SK-N-SH (cell line): ENCODE measurements at regions not wholly inside any gene's neighbourhood (a gene's known extent, or its start where the extent isn't known, plus 50 kb on each side); places are given as distances from the start of the nearest gene placed in this dataset.

ENCODE experiments used
- CTCF ChIA-PET: fragments of 300-600, 350-600 bp; formaldehyde crosslinking; extraction: SDS; loops from one replicate; lab custom pipeline; 2021; lab: Yijun Ruan, JAX
- POLR2A ChIA-PET: fragments of 350-600 bp; sonication (Branson Sonifier 250); formaldehyde crosslinking; extraction: SDS; loops from one replicate; lab custom pipeline; 2020; ENCODE audit warnings: antibody characterized with exemption, inconsistent platforms; lab: Yijun Ruan, JAX
- DNase-seq: peaks from one replicate; pipeline ENCODE4 v3.0.0; 2012
- H2AFZ ChIP-seq: fragments of 200-600 bp; sonication (generic); 2 replicates; pipeline ENCODE4 v1.8.1; 2016; ENCODE audit warnings: antibody characterized with exemption, mild to moderate bottlenecking, low read depth
- H3F3A ChIP-seq: fragments of 200-600 bp; sonication (generic); replicated peaks from 2 replicates; pipeline ENCODE3; 2016; ENCODE audit warnings: antibody characterized with exemption, mild to moderate bottlenecking; ENCODE audit not compliant: insufficient read depth
- H3K27ac ChIP-seq, 2 experiments: fragments of 200-500 bp in 1 of 2; fragments of 200-600 bp in 1 of 2; sonication (Bioruptor generic) in 1 of 2; sonication (generic), shearing (Covaris generic) in 1 of 2; 2 replicates each; pipeline versions ENCODE4 v1.5.1 to v1.6.1; 2014 to 2016; ENCODE audit warnings: low read depth in 2 of 2, inconsistent platforms in 1 of 2, low read length in 1 of 2, mild to moderate bottlenecking in 1 of 2, mixed read lengths in 1 of 2
- H3K27me3 ChIP-seq: fragments of 200-600 bp; sonication (generic), shearing (Covaris generic); 2 replicates; pipeline ENCODE4 v1.6.1; 2016; ENCODE audit warnings: mixed run types; ENCODE audit not compliant: insufficient read depth
- H3K36me3 ChIP-seq, 2 experiments: fragments of 200-500 bp in 1 of 2; fragments of 200-600 bp in 1 of 2; sonication (Bioruptor generic) in 1 of 2; sonication (generic) in 1 of 2; replicated peaks in 1 of 2; 2 replicates each; pipeline versions ENCODE3 to v1.5.1; 2014 to 2016; ENCODE audit warnings: low read length in 1 of 2, mild to moderate bottlenecking in 1 of 2; ENCODE audit not compliant: insufficient read depth in 2 of 2, control insufficient read depth in 1 of 2
- H3K4me1 ChIP-seq, 2 experiments: fragments of 200-500 bp in 1 of 2; fragments of 200-600 bp in 1 of 2; sonication (Bioruptor generic) in 1 of 2; sonication (generic), shearing (Covaris generic) in 1 of 2; 2 replicates each; pipeline versions ENCODE4 v1.5.1 to v1.6.1; 2014 to 2016; ENCODE audit warnings: low read depth in 1 of 2, low read length in 1 of 2, mixed run types in 1 of 2; ENCODE audit not compliant: insufficient read depth in 2 of 2, control insufficient read depth in 1 of 2
- H3K4me2 ChIP-seq: fragments of 200-600 bp; sonication (generic), shearing (Covaris generic); 2 replicates; pipeline ENCODE4 v1.6.1; 2017; ENCODE audit warnings: mixed run types
- H3K4me3 ChIP-seq, 2 experiments: fragments of 200-500 bp in 1 of 2; fragments of 200-600 bp in 1 of 2; sonication (Bioruptor generic) in 1 of 2; sonication (generic), shearing (Covaris generic) in 1 of 2; 2 replicates each; pipeline versions ENCODE4 v1.5.1 to v1.8.1; 2014 to 2016; ENCODE audit warnings: low read depth in 2 of 2, inconsistent platforms in 1 of 2, low read length in 1 of 2, mild to moderate bottlenecking in 1 of 2, mixed read lengths in 1 of 2, moderate library complexity in 1 of 2
- H3K79me2 ChIP-seq: fragments of 200-600 bp; sonication (generic); 2 replicates; pipeline ENCODE4 v1.8.1; 2017; ENCODE audit warnings: mild to moderate bottlenecking; ENCODE audit not compliant: insufficient read depth
- H3K9ac ChIP-seq: fragments of 200-600 bp; sonication (generic); 2 replicates; pipeline ENCODE4 v1.6.1; 2017; ENCODE audit warnings: mixed run types
- H3K9me2 ChIP-seq: fragments of 200-600 bp; sonication (generic); 2 replicates; pipeline ENCODE4 v1.6.1; 2017; ENCODE audit warnings: mixed run types
- H3K9me3 ChIP-seq: fragments of 200-600 bp; sonication (generic); 2 replicates; pipeline ENCODE4 v1.6.1; 2017; ENCODE audit warnings: mixed run types, mild to moderate bottlenecking, moderate library complexity
- H4K20me1 ChIP-seq: fragments of 200-600 bp; sonication (generic); 2 replicates; pipeline ENCODE4 v1.6.1; 2017; ENCODE audit warnings: mild to moderate bottlenecking, mixed run types; ENCODE audit not compliant: insufficient read depth
- ELF1 ChIP-seq: IDR thresholded peaks from 2 replicates; pipeline ENCODE4 v1.4.0; 2012
- EP300 ChIP-seq, 2 experiments: IDR thresholded peaks; 2 replicates each; pipeline versions ENCODE4 v1.4.0 to v1.6.1; 2012; ENCODE audit warnings: borderline replicate concordance in 1 of 2, low read depth in 1 of 2, low read length in 1 of 2
- EZH2phosphoT487 ChIP-seq: fragments of 200-600 bp; sonication (generic); IDR thresholded peaks from 2 replicates; pipeline ENCODE4 v1.6.1; 2017; ENCODE audit warnings: low read depth, mixed run types, mild to moderate bottlenecking, antibody characterized with exemption, moderate library complexity, borderline replicate concordance
- MAX ChIP-seq: IDR thresholded peaks from 2 replicates; pipeline ENCODE4 v1.4.0; 2012; ENCODE audit warnings: low read depth
- MXI1 ChIP-seq: IDR thresholded peaks from 2 replicates; pipeline ENCODE4 v1.6.1; 2012; ENCODE audit warnings: mild to moderate bottlenecking, low read depth, low read length, improper control_type of control experiment
- NRF1 ChIP-seq: IDR thresholded peaks from 2 replicates; pipeline ENCODE4 v1.6.1; 2012; ENCODE audit warnings: low read depth, mild to moderate bottlenecking, low read length
- REST ChIP-seq: IDR thresholded peaks from 2 replicates; pipeline ENCODE4 v1.6.1; 2012; ENCODE audit warnings: mild to moderate bottlenecking, low read depth, low read length, moderate library complexity
- SIN3A ChIP-seq: IDR thresholded peaks from 2 replicates; pipeline ENCODE4 v1.6.1; 2012; ENCODE audit warnings: low read depth, mild to moderate bottlenecking, low read length, moderate library complexity, borderline replicate concordance
- SMC3 ChIP-seq: IDR thresholded peaks from 2 replicates; pipeline ENCODE4 v1.6.1; 2012; ENCODE audit warnings: low read depth, low read length, improper control_type of control experiment
- TAF1 ChIP-seq: IDR thresholded peaks from 2 replicates; pipeline ENCODE4 v1.6.1; 2012; ENCODE audit warnings: low read depth, mild to moderate bottlenecking, low read length, moderate library complexity, borderline replicate concordance
- USF1 ChIP-seq: IDR thresholded peaks from 2 replicates; pipeline ENCODE4 v1.4.0; 2012; ENCODE audit warnings: low read depth, borderline replicate concordance
- YY1 ChIP-seq: IDR thresholded peaks from 2 replicates; pipeline ENCODE4 v1.4.0; 2012; ENCODE audit warnings: low read depth, mild to moderate bottlenecking
- ZBTB33 ChIP-seq: IDR thresholded peaks from 2 replicates; pipeline ENCODE4 v1.4.0; 2012; ENCODE audit warnings: low read depth, borderline replicate concordance
- WGBS: methylation state at CpG from one replicate; pipeline ENCODE4 v1.1.6; 2017; ENCODE audit warnings: low lambda C conversion rate; 5-methylcytosine and 5-hydroxymethylcytosine counted together

GRCh38 chr2:220876080-220876824, 695.9 kb downstream of the EPHA4 start:
- H3K27me3 ChIP-seq: no peaks in the 10 kb centered on the region
- POLR2A ChIA-PET: no interaction called here
- no peak overlapping the region for H3K4me2 ChIP-seq
- no peaks in the 10 kb centered on the region for H3K4me1 ChIP-seq
- no peak overlapping the region for H2AFZ ChIP-seq
- H3K9me2 ChIP-seq: no peaks in the 10 kb centered on the region
- H3K79me2 ChIP-seq: no peaks in the 10 kb centered on the region
- no peak overlapping the region for H3K9ac ChIP-seq
- CTCF ChIA-PET: interaction anchor here (0.9 kb wide), 1 partner anchor 13 kb away, joined by 3 read pairs; no protein-coding TSS in a partner anchor
- no peak overlapping the region for H3K4me3 ChIP-seq
- H3K9me3 ChIP-seq: no peaks in the 10 kb centered on the region
- no peaks in the 10 kb centered on the region for H3K36me3 ChIP-seq
- no peak overlapping the region for H3K27ac ChIP-seq
- no peak for DNase-seq
- H4K20me1 ChIP-seq: no peaks in the 10 kb centered on the region
- H3F3A ChIP-seq: peaks cover 4% of the 10 kb centered on the region
- TF ChIP-seq SMC3 (no peak), MXI1 (no peak), YY1 (no peak), EP300 (IDR thresholded peaks at IDR 0.05; ENCODE audit: borderline replicate concordance in 1 of 2, low read depth in 1 of 2, low read length in 1 of 2) (no peak)
- TF ChIP-seq, all 33 proteins: peak for 0
- 1% methylated on average over 3 of the region's 3 CpGs for WGBS

- H3K27me3 ChIP-seq: no peaks in the 10 kb centered on the region
- H4K20me1 ChIP-seq: no peaks in the 10 kb centered on the region
- H3K4me2 ChIP-seq: no peak overlapping the region
- no peak overlapping the region for H3K4me3 ChIP-seq
- 28% methylated on average over 2 of the region's 2 CpGs for WGBS
- H3K9ac ChIP-seq: no peak overlapping the region
- H2AFZ ChIP-seq: no peak overlapping the region
- H3K9me3 ChIP-seq: no peaks in the 10 kb centered on the region
- H3K4me1 ChIP-seq: no peaks in the 10 kb centered on the region
- H3K9me2 ChIP-seq: no peaks in the 10 kb centered on the region
- TF ChIP-seq MAX (no peak), REST (no peak), ZBTB33 (no peak), NRF1 (no peak), YY1 (no peak), TAF1 (no peak), ELF1 (no peak), SMC3 (no peak), SIN3A (no peak), USF1 (no peak), EZH2phosphoT487 (no peak)
- no peak overlapping the region for H3K27ac ChIP-seq
- H3K79me2 ChIP-seq: no peaks in the 10 kb centered on the region
- no peaks in the 10 kb centered on the region for H3K36me3 ChIP-seq
- peaks cover 4% of the 10 kb centered on the region for H3F3A ChIP-seq
- ChIA-PET CTCF (no interaction called here), POLR2A (no interaction called here)
- no peak for DNase-seq
These were observed 694.6 kb downstream of the EPHA4 start for GRCh38 chr2:220877491-220877890.
